ENCODE measurements at regions not wholly inside any gene's neighbourhood (a gene's known extent, or its start where the extent isn't known, plus 50 kb on each side); places are given as distances from the start of the nearest gene placed in this dataset.

DNA sequence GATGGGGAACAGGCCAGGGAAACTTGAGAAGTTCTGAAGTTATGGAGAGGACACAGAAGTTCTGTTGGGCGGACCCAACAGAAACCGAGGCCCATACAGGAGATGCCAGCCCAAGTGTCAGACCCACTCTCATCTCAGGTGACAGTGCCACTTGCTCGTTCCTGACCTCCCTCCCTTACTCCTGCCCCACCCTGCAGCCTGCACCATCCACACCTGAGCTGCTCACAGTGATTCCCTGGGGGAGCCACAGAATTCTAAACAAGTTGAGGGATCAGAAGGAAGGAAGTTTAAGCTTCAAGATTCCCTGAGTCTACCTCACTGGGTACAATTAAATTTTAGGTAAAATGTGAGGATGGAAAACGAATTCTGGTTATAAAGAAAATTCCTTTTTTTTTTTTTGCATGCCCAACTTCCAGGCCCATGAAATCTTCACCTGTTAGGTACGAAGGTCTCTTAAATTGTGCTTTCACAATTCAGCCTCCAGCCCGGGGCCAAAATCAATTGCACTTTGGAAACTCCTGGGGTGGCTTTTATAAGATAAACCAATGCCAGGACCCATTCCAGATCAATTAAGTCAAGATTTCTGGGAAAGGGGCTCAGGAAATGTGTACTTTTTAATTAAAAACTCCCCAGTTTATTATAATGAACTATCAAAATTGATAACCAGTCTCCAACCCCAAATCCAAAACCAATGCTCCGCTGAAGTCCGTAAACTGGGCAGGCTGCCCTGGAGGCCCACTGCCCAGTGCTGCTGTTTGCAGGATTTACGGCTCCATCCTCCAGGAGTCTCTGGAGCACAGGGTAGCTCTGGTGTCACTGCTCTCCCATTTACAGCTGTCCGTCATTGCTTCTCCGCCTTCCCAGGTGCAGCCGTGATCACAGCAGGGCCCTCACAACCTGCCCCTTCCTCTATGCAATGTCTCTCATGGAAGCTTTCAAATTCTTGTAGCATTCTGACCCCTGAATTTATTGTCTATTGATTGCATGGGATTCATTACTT lies 643.5 kb downstream of the UQCRFS1 start:
- no peak overlapping the region for H3K4me3 ChIP-seq (replicated peaks in 1 of 2; ENCODE audit: low read depth in 2 of 2, low read length in 2 of 2)
- DNase-seq (ENCODE audit: low read depth in 2 of 2) = no peak
- no peak for TF ChIP-seq CTCF (IDR thresholded peaks at IDR 0.05; ENCODE audit: low read depth, low read length)

GRCh38 chr19:28567834-28568233 lies 645.1 kb downstream of the UQCRFS1 start:
- TF ChIP-seq CTCF (IDR thresholded peaks at IDR 0.05; ENCODE audit: low read depth, low read length) = no peak
- H3K4me3 ChIP-seq (replicated peaks in 1 of 2; ENCODE audit: low read depth in 2 of 2, low read length in 2 of 2) = no peak overlapping the region
- no peak for DNase-seq (ENCODE audit: low read depth in 2 of 2)

DNA sequence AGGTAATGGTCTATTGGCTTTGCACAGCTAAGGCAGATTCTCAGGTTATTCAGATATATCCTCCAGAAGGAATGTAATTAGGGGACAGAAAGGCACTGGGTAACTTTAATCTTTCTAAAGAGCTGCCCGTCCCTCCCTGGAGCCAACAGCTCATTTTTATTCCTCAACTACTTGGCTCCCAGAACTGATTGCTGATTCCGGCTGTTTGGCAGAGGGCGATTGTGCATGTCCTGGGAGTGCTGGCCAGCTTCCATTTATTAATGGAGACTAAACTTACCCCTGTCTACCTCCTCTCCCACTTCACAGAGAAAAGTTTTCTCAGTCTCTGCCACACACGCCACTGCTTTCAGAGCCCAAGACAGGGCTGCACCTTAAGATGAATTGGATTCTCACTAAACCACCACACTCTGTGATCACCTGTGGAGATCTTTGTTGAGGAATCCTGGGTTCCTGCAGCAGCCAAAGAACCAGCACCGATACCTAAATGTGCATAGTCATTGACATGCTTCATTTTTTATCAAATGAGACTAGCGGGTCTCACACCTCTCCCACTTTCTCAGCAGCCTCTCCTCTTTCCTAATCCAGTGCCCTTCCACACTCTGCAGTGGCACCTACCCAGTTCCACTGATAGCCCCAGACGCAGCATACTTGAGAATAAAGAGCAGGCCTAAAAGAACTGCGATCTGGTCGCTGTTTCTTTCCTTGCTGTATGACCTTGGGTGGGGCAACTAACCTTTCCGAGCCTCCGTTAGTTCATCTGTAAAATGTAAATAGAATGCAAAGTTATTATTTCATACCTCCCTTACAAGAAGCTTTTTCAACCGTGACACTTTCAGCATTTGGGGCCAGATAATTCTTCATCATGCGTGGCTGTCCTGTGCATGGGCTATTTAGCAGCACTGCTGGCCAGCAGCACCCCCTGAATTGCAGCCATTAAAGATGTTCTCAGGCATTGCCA lies 648.7 kb downstream of the UQCRFS1 start:
- no peak for TF ChIP-seq CTCF (IDR thresholded peaks at IDR 0.05; ENCODE audit: low read depth, low read length)
- no peak for DNase-seq (ENCODE audit: low read depth in 2 of 2)
- no peak overlapping the region for H3K4me3 ChIP-seq (replicated peaks in 1 of 2; ENCODE audit: low read depth in 2 of 2, low read length in 2 of 2)

DNA sequence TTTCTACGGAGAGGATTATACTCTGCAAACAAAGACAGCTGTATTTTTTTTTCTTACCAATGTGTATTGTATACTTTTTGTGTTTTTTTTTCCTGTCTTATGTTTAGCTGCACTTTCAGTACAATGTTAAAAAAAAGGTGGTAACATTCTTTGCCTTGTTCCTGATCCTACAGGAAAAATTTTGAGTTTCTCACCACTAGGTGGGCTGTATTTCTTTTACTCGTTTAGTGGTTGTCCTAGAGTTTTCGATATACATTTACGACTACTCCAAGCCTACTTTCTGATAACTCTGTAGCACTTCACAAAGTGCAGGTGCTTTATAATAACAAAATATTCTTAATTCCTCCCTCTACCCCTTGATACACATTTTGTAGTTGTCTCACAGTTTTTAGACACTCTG lies 652.2 kb downstream of the UQCRFS1 start:
- no peak overlapping the region for H3K4me3 ChIP-seq (replicated peaks in 1 of 2; ENCODE audit: low read depth in 2 of 2, low read length in 2 of 2)
- no peak for DNase-seq (ENCODE audit: low read depth in 2 of 2)
- TF ChIP-seq CTCF (IDR thresholded peaks at IDR 0.05; ENCODE audit: low read depth, low read length) = no peak

DNA sequence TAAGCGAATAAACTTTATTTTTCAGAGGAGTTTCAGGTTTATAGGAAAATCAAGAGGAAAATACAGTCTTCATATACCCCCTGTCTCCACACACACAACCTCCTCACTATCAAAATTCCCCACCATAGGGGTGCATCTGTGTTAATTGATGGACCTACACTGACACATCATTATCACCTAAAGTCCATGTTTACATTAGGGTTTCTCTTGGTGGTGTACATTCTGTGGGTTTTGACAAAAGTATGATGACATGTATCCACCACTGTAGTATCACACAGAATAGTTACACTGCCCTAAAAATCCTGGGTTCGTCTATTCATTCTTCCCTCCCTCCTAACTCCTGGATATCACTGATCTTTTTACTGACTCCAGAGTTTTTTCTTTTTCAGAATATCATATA lies 654.2 kb downstream of the UQCRFS1 start:
- no peak for DNase-seq (ENCODE audit: low read depth in 2 of 2)
- no peak overlapping the region for H3K4me3 ChIP-seq (replicated peaks in 1 of 2; ENCODE audit: low read depth in 2 of 2, low read length in 2 of 2)
- TF ChIP-seq CTCF (IDR thresholded peaks at IDR 0.05; ENCODE audit: low read depth, low read length) = no peak

- H3K4me3 ChIP-seq (replicated peaks in 1 of 2; ENCODE audit: low read depth in 2 of 2, low read length in 2 of 2) = no peak overlapping the region
- no peak for DNase-seq (ENCODE audit: low read depth in 2 of 2)
- no peak for TF ChIP-seq CTCF (IDR thresholded peaks at IDR 0.05; ENCODE audit: low read depth, low read length)
Observed at GRCh38 chr19:28556371-28556770, 656.6 kb downstream of the UQCRFS1 start.

Data from cardiac fibroblast (primary cell).